AG04449 (cell line): ENCODE measurements at regions not wholly inside any gene's neighbourhood (a gene's known extent, or its start where the extent isn't known, plus 50 kb on each side); places are given as distances from the start of the nearest gene placed in this dataset.

Source experiments
- CTCF ChIA-PET: fragments of 350-600 bp; formaldehyde crosslinking; extraction: SDS; loops from one replicate; lab custom pipeline; 2021; ENCODE audit warnings: antibody characterized with exemption; lab: Yijun Ruan, JAX
- POLR2A ChIA-PET: fragments of 400-600, 350-600 bp; formaldehyde crosslinking; extraction: SDS; loops from one replicate; lab custom pipeline; 2020; ENCODE audit warnings: antibody characterized with exemption, inconsistent platforms; lab: Yijun Ruan, JAX
- DNase-seq: peaks from one replicate; pipeline ENCODE4 v3.0.0-alpha.2; 2010; ENCODE audit warnings: low read depth, low spot score
- H3K4me3 ChIP-seq: 2 replicates; pipeline ENCODE4 v1.5.1; 2011; ENCODE audit warnings: low read depth, mild to moderate bottlenecking, control low read depth, low read length
- TF ChIP-seq, protein P1 (sequence below): IDR thresholded peaks from one replicate; pipeline ENCODE4 v1.5.1; 2011; ENCODE audit warnings: mild to moderate bottlenecking, moderate library complexity, low read length, control low read depth, inconsistent platforms; ENCODE audit not compliant: insufficient read depth; ENCODE audit errors: missing control alignments

DNA sequence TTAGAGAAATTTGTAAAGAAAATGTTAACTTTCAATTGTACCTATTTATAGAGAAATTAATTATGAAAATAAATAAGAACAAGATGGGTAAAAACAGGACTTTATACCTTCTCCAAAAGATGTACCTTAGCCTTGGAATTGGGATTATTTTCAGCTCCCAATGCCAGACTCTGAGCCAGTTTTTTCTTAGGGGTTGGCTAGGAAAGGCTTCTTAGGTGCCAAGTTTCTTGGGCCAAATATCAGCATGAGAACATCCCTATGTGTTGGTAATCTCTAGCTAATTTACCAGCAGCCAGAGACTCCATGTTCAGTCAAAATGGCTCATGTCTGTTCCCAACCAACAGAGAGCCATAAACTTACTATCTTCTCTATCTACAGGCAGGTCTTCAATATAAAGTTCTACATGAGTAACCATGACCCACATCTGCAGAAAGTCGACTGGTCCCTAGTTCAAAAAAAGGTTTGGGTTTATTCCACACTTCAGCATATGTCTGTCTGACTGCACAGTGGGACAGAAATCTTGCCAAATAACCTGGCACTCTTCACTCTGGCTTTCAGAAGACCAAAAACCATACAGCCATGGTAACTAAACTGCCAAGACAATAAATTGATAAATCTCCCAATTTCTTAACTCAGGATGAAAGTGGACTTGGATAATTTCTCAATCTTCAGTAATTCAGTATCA is 380.5 kb upstream of the RASGEF1B start:
- no peak overlapping the region for H3K4me3 ChIP-seq
- ChIA-PET CTCF (no interaction called here), POLR2A (no interaction called here)
- TF ChIP-seq, protein P1, sequence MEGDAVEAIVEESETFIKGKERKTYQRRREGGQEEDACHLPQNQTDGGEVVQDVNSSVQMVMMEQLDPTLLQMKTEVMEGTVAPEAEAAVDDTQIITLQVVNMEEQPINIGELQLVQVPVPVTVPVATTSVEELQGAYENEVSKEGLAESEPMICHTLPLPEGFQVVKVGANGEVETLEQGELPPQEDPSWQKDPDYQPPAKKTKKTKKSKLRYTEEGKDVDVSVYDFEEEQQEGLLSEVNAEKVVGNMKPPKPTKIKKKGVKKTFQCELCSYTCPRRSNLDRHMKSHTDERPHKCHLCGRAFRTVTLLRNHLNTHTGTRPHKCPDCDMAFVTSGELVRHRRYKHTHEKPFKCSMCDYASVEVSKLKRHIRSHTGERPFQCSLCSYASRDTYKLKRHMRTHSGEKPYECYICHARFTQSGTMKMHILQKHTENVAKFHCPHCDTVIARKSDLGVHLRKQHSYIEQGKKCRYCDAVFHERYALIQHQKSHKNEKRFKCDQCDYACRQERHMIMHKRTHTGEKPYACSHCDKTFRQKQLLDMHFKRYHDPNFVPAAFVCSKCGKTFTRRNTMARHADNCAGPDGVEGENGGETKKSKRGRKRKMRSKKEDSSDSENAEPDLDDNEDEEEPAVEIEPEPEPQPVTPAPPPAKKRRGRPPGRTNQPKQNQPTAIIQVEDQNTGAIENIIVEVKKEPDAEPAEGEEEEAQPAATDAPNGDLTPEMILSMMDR: no peak
- no peak for DNase-seq

DNA sequence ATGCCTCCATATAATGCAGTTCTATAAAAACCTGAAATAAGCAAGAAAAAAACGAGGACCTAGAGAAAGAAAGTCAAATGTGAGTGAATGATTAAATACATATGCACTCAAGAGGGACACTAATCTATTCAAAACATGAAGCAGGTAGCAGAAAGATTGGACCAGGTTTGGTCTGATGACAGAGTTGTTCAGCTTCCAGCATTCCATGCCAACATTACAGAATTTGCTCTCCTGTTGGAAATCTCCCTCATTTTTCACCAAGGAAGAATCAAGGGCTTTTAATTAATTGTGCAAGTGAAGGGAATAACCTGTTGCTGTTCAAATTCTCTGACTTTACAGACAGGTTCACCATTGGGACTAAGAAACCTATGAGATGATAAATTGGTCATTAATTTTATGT is 379.0 kb upstream of the RASGEF1B start:
- TF ChIP-seq, protein P1: no peak

DNA sequence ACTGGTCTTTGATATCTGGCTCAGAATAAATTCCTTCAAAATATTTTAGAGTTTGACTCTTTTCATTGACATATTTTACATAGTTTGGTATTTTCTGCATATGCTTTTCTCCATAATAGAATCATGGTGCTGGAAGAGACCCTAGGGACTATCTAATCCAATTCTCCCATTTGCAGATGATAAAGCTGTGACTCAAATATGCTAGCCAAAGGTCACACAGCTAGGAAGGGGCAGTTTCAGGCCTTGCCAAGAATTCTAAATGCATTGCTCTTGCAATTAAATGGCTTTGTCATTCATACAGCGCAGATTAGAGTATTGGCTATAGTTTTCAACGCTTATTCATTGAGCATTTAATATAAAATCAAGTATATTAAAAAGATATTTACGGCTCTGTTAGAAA is 374.1 kb upstream of the RASGEF1B start:
- no peak for DNase-seq
- ChIA-PET CTCF (interaction anchor here (1.4 to 4.6 kb wide), 2 partner anchors 14 to 378 kb away, joined by 3 to 42 read pairs; no protein-coding TSS in a partner anchor), POLR2A (no interaction called here)
- H3K4me3 ChIP-seq: no peak overlapping the region
- TF ChIP-seq, protein P1: no peak

More for the DNA sequence above, 379.0 kb upstream of the RASGEF1B start:
- CTCF ChIA-PET: no interaction called here
- DNase-seq: no peak
- no peak overlapping the region for H3K4me3 ChIP-seq
- POLR2A ChIA-PET: no interaction called here

DNA sequence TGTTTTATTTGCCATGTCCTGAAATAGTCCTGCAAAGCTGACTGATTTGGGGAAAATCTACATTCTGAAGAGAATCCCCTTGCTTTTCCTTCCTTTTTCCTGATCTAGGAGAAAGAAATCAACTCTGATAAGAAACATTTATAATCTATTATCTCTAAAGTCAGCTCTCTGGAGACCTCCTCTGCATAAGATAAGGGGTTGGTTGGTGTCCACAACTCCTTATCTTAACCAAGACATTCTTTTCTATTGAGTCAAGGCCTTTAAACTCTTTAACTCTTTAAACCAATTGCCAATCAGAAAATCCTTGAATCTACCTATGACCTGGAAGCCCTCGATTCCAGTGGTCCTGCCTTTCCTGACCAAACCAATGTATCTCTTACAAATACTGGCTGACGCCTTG is 373.6 kb upstream of the RASGEF1B start:
- POLR2A ChIA-PET: no interaction called here
- CTCF ChIA-PET: interaction anchor here (0.7 to 4.6 kb wide), 4 partner anchors 14 to 439 kb away, joined by 3 to 42 read pairs (median 4); no protein-coding TSS in a partner anchor
- no peak for DNase-seq
- no peak overlapping the region for H3K4me3 ChIP-seq
- TF ChIP-seq, protein P1: no peak

- no peak overlapping the region for H3K4me3 ChIP-seq
- peak; percentile 3 for DNase-seq
- CTCF ChIA-PET: interaction anchor here (0.7 to 4.6 kb wide), 5 partner anchors 15 to 438 kb away, joined by 3 to 42 read pairs (median 3); no protein-coding TSS in a partner anchor
- POLR2A ChIA-PET: no interaction called here
- TF ChIP-seq, protein P1: peak; percentile 44
These were observed 373.0 kb upstream of the RASGEF1B start for GRCh38 chr4:81844717-81845116.

DNA sequence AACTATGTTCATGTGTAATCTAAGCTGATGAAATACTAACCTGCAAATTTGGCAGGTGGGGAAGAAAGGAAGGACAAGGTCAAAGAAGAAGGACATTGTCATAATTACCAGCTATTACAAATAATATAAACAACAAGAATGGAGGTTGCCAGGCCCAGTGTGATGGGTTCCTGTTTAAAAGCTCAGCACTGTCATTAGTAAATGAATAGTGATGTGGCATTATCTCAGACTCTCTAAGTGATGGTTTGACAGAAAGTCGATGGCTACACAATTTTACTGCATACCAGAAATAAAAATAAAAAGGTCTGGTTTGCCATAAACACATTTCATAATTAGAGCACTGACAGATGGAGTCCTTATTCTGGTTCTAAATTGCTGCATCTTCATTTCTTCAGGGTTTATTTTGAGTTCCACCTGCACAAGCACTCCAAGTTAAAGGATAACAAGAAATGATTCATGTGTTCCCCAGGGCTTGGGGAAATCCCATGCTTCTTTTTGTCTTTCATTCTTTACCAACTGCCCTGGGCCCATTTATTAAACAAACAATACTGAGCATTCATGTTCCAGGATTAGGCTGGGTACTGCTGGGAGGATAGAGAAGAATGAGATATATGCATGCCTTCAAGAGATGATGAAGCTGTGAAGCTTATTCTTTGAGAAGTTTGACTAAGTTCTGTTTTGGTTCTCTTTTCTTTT is 367.8 kb upstream of the RASGEF1B start:
- ChIA-PET CTCF (no interaction called here), POLR2A (no interaction called here)
- no peak overlapping the region for H3K4me3 ChIP-seq
- TF ChIP-seq, protein P1: no peak
- DNase-seq: no peak
